DOHH2 (cell line): ENCODE measurements at regions not wholly inside any gene's neighbourhood (a gene's known extent, or its start where the extent isn't known, plus 50 kb on each side); places are given as distances from the start of the nearest gene placed in this dataset.

ENCODE experiments used
- EZH2phosphoT487 ChIP-seq: fragments of 200-600 bp; sonication (generic); IDR thresholded peaks from 2 replicates; pipeline ENCODE4 v1.6.1; 2017; ENCODE audit warnings: borderline replicate concordance, mild to moderate bottlenecking, antibody characterized with exemption, low read length, moderate library complexity, mixed read lengths
- TF ChIP-seq, protein P1 (sequence below): fragments of 200-600 bp; sonication (generic); IDR thresholded peaks from one replicate; pipeline ENCODE4 v1.5.1; 2014; ENCODE audit warnings: antibody characterized with exemption, mild to moderate bottlenecking, low read depth, low read length; ENCODE audit not compliant: poor library complexity, severe bottlenecking

DNA sequence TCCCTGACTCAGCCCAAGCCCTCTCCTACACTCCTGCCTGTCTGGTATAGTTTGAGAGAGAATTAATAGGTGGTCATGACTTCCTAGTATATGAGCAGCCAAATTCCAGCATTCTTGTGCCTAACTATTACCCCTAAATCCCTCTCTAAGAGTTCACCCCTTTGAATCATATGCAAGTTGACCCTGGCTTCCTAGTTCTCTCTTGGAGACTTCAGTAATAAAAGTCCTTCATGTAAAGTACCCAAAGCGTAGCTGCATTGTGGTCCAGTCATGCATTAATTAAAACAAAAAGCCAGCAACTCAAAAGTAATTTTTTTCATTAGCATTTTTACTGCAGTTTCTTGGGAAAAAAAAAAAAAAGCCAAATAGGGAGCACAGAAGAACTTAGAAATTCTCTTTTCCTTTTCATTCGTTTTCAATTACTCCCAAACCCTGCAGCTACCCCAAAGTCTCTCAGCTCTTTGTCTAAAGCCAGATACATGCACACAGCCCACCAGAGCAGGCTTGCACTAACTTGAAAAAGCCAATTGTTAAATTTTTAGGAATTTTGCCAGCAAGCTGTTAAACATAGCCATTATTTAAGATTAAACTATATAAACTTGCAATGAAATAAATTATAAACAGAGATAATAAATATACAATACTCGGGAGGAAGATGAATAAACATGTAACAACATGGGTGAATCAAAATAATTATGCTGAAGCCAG lies 50.1 kb upstream of the STT3B start:
- TF ChIP-seq, protein P1, sequence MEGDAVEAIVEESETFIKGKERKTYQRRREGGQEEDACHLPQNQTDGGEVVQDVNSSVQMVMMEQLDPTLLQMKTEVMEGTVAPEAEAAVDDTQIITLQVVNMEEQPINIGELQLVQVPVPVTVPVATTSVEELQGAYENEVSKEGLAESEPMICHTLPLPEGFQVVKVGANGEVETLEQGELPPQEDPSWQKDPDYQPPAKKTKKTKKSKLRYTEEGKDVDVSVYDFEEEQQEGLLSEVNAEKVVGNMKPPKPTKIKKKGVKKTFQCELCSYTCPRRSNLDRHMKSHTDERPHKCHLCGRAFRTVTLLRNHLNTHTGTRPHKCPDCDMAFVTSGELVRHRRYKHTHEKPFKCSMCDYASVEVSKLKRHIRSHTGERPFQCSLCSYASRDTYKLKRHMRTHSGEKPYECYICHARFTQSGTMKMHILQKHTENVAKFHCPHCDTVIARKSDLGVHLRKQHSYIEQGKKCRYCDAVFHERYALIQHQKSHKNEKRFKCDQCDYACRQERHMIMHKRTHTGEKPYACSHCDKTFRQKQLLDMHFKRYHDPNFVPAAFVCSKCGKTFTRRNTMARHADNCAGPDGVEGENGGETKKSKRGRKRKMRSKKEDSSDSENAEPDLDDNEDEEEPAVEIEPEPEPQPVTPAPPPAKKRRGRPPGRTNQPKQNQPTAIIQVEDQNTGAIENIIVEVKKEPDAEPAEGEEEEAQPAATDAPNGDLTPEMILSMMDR = no peak
- TF ChIP-seq EZH2phosphoT487 = no peak
